Activated CD4-positive, alpha-beta T cell treated with anti-CD3 and anti-CD28 coated beads, Interleukin-2, amount 50 U/mL, for 24 hours (primary cell): ENCODE measurements at regions not wholly inside any gene's neighbourhood (a gene's known extent, or its start where the extent isn't known, plus 50 kb on each side); places are given as distances from the start of the nearest gene placed in this dataset.
"Not testable (repeated sequence)": the region's sequence is repeated elsewhere in the genome, so short reads cannot be mapped to it uniquely, and the experiment has no call there.

ENCODE experiments used
- DNase-seq, 2 donors: peaks; one replicate each; pipeline ENCODE4 v3.0.0-alpha.2; 2020; ENCODE audit warnings: low read depth in 1 of 2, low spot score in 1 of 2

DNA sequence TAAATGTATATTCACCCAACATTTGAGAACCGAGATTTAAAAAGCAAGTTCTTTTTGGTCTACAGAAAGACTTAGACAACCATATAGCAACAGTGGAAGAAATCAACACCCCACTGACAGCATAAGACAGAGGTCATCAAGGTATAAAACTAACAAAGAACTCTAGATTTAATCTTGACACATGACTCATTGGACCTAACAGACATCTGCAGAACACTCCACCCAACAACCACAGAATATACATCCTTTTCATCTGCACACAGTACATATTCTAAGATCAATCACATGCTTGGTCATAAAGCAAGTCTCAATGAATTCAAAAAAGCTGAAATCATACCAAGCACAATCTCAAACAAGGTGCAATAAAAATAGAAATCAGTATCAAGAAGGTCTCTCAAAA lies 65.8 kb downstream of the SPIN4 start:
- DNase-seq, result no peak

DNA sequence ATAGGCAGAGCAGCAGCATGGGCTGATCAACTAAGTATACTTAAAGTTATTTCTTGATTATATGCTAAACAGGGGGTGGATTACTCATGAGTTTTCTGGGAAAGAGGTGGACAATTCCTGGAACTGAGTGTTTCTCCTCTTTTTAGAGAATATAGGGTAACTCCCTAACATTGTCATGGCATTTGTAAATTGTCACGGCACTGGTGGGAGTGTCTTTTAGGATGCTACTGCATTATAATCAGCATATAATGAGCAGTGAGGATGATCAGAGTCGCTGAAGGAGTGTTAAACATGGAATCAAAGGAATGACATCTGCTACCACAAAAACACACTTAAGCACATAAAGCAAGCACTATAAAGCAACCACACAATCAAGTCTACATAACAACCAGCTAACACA lies 66.5 kb downstream of the SPIN4 start:
- DNase-seq, result no peak

DNA sequence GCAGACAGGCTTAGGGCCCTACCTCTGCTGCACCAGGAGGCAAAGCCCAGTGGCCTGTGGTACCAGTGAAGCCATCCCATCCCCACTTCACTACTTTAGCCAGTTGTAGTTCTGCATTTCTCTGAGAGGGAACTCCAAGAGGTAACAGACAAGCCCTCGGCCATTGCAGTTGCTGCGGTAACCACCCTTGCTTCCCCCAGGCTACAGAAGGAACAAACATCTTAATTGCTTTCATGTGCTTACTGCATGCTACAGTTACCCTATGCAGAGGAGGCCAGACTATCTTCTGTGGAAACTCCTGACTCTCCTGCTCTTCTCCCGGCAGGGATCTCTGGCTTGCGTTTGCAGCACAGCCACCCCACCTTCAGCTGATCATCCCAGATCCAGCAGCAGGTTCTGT lies 67.8 kb downstream of the SPIN4 start:
- DNase-seq, result no peak

DNA sequence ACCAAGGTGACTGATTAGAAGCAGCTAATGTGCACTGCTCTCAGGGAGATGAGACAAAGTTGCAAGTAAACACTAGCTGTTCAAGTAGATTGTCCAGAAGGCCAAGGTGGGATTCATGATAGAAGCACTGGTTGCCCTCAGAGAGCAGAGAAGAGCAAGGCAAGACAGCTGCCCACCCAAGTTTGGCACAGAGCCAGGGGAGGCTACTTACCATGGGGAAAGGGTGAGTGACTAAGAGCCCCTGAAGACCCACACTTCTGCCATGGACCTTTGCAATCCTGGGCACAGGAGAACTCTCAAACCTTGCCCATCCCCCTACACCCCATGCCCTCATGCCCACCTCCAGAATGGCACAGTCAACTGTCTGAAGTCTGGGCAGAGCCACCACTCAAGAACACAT lies 68.3 kb downstream of the SPIN4 start:
- DNase-seq, result no peak

DNA sequence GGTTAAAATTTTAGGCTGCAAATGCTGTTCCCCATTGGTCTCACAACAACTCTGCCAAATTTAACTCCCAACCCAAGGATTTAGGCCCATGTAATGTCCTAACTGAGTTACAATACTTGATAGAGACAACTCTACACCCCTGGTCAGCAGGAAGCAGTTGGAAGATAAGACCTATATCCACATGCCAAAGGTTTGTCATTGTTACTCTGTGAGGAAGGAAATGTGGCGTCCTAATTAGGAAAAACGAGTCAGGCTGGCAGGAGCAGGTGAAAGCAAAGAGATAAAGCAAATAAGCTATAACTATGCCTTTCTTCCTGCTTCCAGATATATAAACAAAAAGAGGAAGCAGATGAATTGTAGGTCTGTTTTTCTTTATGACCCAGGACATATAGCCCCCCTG lies 69.1 kb downstream of the SPIN4 start:
- DNase-seq, result no peak

DNA sequence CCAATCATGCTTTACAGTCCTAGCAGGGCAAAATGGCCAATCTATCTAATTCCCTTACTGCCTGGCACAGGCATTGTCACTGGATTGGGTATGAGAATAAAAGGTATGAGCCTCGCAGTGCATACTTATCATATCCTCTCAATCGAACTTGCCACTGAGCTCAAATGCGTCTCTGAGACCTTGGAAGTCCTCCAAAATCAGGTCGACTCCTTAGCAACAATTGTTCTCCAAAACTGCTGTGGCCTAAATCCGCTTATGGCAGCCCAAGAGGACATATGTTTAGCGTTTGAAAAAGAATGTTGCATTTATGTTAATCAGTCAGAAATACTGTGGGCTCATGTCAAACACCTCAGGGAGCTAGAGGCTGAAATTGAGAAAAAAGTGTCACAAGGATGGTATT lies 69.7 kb downstream of the SPIN4 start:
- DNase-seq, result no peak

DNA sequence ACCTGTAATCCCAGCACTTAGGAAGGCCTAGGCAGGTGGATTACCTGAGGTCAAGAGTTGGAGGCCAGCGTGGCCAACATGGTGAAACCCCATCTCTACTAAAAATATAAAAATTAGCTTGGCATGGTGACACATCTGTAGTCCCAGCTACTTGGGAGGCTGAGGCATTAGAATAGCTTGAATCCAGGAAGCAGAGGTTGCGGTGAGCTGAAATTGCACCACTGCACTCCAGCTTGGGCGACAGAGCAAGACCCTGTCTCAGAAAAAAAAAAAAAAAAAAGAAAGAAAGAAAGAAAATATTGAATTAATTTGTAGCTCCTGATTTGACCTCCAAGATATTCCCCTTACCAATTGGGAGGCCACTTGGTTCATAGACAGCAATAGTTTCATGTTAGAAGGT lies 73.7 kb downstream of the SPIN4 start:
- DNase-seq, result not testable (repeated sequence)

DNA sequence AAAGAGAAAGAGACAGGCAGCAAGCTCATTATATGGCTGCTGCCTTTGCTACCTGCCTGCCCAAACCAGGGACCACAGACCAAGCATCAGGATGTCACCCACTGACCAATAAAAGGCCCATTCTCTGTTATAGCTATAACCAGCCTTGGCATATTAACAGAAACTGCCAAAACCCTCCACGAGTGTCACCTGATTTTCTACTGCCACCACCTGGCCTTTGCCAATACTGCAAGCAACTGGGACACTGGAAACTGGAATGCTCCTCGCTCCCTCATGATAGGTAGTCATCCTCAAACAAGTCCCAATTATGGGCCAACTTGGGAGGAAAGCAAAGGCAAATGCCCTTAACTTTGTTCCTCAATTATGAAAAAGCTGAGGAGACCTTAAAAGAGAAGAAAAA lies 76.0 kb downstream of the SPIN4 start:
- DNase-seq, result no peak

DNA sequence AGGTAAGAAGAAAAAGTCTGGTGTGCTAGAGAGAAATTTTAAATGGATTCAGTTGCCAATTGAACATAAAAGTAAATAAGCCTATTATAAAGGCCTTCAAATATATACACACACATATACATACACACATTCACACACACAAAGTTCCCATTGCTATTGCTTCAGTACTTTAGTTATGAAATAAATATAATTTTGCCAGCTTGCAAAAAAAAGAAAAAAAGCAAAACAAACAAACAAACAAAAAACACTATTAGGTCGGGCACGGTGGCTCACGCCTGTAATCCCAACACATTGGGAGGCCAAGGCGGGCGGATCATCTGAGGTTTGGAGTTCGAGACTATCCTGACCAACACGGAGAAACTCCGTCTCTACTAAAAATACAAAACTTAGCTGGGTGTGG lies 80.3 kb downstream of the SPIN4 start:
- no peak for DNase-seq

DNA sequence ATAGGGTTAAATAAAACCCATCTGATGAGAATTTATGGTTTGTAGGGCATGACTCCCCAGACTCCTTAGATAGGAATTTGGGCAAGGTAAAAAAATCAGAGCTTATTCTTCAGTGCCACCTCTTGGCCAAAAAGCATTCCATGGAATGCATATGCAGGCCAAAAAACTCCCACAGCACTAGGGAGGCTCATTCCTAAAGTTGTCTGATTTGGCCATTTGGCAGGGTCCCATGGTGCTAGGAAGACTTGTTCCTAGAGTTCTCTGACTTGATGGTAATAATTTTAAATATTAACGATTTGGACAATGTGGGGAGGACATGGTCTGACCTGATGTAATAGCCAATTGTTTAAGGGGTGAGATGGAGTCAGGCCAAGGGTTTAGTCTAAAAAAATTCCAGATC lies 93.0 kb downstream of the SPIN4 start:
- DNase-seq, result no peak

DNA sequence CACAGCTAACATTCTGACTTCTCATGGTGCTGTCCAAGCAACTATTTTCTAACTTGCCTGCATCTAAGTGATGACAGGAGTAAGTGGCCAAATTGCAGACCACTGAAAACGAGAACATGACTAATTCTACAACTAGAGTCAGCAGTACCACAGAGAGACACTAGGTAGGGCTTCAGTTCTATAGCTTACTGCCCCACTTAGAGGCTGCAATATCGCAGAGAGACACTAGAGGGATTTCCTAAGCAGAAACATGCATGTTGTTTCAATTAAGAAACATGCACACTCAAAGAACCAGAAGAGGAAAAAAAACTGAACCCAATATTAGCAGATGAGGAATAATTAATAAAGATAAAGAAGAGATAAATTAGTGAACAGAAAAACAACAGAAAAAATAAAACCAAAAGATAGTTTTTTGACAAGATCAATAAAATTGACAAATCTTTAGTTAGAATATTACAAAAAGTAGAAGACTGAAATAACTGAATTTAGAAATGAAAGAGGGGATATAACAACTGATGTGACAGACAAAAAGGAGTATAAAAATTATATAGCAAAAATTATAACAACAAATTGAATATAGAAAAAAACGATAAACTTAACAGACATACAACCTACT lies 100.8 kb downstream of the SPIN4 start:
- peak in 1 of 2 donors; percentile 18 for DNase-seq

DNA sequence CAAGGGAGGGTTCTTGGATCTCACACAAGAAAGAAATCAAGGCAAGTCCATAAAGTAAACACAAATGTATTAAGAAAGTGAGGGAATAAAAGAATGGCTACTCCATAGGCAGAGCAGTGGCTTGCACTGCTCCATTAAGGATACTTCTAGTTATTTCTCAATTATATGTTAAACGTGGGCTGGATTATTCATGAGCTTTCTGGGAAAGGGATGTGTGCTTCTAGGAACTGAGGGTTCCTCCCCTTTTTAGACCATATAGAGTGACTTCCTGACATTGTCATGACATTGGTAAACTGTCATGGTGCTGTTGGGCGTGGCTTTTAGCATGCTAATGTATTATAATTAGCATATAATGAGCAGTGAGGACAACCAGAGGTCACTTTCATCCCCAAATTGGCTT lies 108.4 kb downstream of the SPIN4 start:
- not testable (repeated sequence) for DNase-seq

DNA sequence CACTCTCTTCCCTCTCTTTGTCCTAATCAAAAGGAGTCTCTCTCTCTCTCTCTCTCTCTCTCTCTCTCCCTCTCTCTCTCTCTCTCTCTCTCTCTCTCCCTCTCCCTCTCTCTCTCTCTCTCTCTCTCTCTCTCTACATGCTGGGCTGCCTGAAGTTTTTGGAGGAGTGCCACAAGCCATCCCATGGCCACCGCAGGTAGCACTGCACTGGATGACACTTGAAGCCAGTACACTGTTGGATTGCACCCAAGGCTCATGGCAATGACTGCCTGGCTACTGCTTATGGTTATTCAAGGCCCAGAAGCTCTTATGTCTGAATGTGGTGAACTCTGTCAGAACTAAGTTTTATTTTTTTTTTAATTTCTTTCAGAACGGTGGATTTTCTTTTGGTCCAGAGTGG lies 115.2 kb downstream of the SPIN4 start:
- DNase-seq, result not testable (repeated sequence)

DNA sequence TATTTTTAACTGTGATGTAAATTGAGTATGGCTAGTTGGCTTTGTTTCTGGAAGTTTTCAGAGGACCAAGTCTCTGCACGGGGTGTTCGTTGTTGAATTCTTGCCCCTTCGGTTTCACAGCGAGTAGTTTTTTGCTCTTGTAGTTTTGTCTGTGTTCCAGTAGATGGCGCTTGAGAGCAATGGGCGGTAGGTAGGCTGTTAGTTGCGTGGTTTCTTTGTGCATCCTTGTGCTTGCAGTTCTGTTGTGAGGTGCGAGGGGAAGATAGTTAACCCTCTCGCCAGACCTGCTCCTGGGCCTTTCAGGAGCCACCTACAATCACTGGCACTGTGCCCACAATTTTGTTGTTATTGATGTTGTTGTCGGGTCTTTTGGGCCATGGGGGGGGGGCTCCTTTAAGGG lies 118.1 kb downstream of the SPIN4 start:
- not testable (repeated sequence) for DNase-seq

DNA sequence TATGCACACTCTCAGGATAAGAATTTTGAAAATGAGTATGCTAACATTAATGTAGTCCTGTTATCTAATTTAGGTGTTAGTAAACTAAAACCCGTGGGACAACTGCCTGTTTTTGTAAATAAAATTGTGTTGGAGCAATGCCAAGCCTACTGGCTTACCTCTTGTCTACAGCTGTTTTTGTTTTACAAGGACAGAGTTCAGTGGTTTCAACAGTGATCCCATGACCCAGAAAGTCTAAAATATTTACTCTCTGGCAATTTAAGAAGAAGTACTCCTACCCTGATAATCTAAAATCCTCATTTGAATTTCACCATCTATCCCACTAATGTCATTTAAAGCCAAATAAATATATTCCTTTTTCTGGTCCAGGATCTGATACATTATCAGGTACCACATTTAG lies 132.9 kb downstream of the SPIN4 start:
- DNase-seq, result not testable (repeated sequence)

DNA sequence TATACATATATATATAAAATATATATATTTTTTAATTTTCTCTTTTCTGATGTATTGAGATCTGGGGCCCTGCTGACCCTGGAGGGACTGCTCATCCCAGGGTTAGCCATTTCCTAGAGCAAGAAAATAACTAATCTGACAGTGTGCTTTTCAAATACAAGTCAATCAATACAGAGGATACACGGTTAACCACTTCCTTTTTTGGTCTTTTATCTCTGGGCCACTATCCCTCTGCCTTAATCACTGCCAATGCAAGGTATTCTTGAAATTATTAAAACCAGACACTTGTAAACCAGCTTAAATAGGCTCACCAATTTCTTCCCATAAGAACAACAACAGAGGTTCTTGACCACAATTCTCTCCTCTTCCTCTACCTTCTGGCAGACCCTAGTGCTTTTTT lies 133.6 kb downstream of the SPIN4 start:
- not testable (repeated sequence) for DNase-seq

DNA sequence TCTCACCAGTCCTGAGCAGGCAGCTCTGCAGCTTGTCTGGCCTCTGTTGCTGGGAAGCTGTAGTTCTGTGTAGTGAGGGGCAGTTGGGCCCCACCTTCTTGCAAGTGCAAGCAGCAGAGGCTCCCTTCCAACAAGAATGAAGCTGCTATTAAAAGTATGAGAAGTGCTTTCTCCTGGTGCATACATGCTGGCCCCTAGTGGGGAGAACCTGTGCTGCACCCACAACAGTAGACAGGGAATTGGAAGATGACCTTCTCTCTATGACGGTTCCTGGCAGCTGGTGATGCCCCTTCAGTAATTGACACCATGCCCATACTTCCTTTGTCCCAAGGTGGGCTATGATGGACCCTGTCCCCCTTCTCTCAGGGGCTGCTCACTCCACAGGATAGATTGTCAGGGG lies 141.5 kb downstream of the SPIN4 start:
- DNase-seq, result not testable (repeated sequence)

DNA sequence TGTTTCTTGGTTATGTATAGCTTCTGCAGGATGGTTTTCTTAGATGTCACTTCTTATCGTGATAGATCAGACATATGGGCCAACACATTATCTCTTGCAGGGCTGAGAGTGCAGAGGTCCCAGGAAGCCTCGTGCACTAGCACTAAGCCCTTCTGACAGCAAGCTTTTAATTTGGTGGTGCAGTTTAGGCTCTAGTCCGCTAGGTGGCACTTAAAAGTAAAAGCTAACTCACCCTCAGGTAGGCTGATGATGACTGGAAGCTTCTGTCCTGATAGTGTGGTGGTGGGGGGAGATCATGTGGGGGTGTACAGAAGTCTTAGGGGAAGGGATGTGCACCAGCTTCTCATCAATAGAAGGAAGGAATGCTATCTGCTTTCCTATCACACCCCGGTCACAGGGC lies 142.0 kb downstream of the SPIN4 start:
- DNase-seq, result not testable (repeated sequence)

DNA sequence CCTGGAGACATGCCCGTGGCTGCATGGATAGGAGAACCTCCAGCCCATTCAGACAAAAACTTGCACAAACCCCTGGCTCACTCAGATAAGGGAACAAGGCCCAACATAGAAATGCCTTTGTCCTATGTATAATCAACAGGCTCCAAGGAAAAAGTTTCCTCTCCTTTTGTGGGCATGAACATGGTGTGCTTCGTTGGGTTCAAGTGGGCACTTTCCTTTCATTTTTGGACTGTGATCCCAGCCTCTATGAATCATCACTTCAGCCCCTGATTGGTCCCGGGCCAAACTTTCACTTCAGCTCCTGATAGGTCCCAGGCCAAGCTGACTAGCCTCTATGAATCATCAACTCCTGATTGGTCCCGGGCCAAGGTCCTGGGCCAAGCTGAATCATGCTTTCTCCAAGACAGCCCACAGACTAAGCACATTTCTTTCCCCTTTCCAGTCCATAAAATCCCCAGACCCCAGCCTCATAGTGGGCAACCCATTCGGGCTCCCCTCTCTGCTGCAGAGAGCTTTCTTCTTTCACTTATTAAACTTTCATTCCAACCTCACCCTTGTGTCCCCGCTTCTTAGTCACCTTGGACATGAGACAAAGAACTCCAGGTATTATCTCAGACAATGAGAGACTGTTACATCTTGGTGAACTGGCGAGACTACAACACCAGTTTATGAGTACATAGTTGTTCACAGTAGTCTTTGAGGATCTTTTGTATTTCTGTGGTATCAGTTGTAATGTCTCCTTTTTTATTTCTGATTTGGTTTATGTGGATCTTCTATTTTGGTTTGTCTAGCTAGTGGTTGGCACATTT lies 146.7 kb downstream of the SPIN4 start:
- DNase-seq, result not testable (repeated sequence)

DNA sequence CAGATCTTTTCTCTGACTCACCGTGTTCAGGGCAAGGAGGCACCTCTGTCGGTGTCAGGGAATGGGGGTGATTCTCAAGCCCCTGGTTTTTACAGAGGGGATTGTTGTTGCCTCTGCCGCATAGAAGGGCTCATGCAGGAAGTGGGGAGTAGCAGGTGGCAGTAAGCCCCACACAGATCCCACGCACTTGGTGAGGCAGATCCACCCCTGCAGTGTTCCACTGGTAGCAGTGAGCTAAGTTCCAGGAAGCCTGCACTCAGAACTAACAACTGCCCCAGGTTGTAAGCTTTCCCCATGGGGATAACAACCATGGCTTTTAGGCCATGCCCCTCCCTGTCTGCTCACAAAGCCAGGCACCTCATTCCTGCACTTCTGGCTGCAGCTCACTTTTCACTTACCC lies 149.1 kb downstream of the SPIN4 start:
- not testable (repeated sequence) for DNase-seq

DNA sequence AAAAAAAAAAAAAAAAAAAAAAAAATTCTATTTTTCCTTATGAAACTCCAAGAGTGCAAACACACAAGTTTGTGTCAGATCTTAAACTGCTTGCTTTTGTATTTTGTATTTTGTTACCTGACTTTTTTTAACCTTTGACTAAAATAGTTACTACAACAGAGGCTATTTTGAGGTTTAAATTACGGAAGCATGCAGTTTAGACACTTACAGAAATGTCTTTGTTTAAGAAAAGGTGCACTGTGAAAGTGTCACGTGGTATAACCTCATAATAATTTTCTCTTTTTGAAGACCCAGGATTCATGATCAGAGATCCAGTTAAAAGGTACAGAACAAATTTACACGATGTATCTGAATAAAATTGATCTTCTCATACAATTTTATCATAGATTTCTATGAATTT lies 152.4 kb downstream of the SPIN4 start:
- not testable (repeated sequence) for DNase-seq

DNA sequence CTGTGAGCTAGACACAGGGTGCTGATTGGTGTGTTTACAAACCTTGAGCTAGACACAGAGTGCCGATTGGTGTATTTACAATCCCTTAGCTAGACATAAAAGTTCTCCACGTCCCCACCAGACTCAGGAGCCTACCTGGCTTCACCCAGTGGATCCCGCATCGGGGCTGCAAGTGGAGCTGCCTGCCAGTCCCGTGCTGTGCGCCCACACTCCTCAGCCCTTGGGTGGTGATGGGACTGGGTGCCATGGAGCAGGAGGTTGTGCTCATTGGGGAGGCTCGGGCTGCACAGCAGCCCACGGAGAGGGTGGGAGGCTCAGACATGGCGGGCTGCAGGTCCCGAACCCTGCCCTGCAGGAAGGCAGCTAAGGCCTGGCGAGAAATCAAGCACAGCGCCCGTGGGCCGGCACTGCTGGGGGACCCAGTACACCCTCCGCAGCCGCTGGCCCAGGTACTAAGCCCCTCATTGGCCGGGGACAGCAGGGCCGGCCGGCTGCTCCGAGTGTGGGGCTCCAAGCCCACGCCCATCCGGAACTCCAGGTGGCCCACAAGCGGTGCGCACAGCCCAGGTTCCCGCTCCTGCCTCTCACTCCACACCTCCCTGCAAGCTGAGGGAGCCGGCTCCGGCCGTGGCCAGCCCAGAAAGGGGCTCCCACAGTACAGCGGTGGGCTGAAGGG lies 158.6 kb downstream of the SPIN4 start:
- DNase-seq, result not testable (repeated sequence)
